HEK293 (cell line): ENCODE measurements at regions not wholly inside any gene's neighbourhood (a gene's known extent, or its start where the extent isn't known, plus 50 kb on each side); places are given as distances from the start of the nearest gene placed in this dataset.

ENCODE experiments used
- CTCF ChIA-PET: fragments of 350-600 bp; formaldehyde crosslinking; extraction: SDS; loops from one replicate; lab custom pipeline; 2021; ENCODE audit warnings: antibody characterized with exemption; lab: Yijun Ruan, JAX
- POLR2A ChIA-PET: fragments of 300-600 bp; formaldehyde crosslinking; extraction: SDS; loops from one replicate; lab custom pipeline; 2020; ENCODE audit warnings: antibody characterized with exemption, inconsistent platforms; lab: Yijun Ruan, JAX
- H3K27ac ChIP-seq: fragments of 200-500 bp; sonication (Bioruptor generic); 2 replicates; pipeline ENCODE4 v1.5.1; 2014; ENCODE audit warnings: low read depth, low read length, control low read depth, inconsistent platforms; ENCODE audit errors: extremely low read depth
- H3K36me3 ChIP-seq, 2 experiments: fragments of 200-500 bp in 1 of 2; sonication (Bioruptor generic) in 1 of 2; 1 replicate in 1 of 2; 2 replicates in 1 of 2; pipeline ENCODE4 v1.5.1; 2014 to 2017; ENCODE audit warnings: inconsistent platforms in 2 of 2, low read length in 2 of 2; ENCODE audit not compliant: control insufficient read depth in 2 of 2, insufficient read depth in 1 of 2
- H3K4me1 ChIP-seq: fragments of 200-500 bp; sonication (Bioruptor generic); 2 replicates; pipeline ENCODE4 v1.5.1; 2014; ENCODE audit warnings: mild to moderate bottlenecking, low read length, inconsistent platforms; ENCODE audit not compliant: control insufficient read depth, insufficient read depth
- H3K4me3 ChIP-seq: 2 replicates; pipeline ENCODE4 v1.5.1; 2011; ENCODE audit warnings: low read depth, mild to moderate bottlenecking, control low read depth, low read length, moderate library complexity
- H3K9me3 ChIP-seq: fragments of 200-500 bp; sonication (Bioruptor generic); 2 replicates; pipeline ENCODE4 v1.5.1; 2014; ENCODE audit warnings: low read depth, low read length, inconsistent platforms; ENCODE audit not compliant: control insufficient read depth, insufficient read depth
- ATF2 ChIP-seq: fragments of 450-650 bp; formaldehyde crosslinking; IDR thresholded peaks from 2 replicates; pipeline ENCODE4 v1.5.1; 2016; ENCODE audit warnings: missing biosample characterization, missing genetic modification characterization, low read depth
- PRDM4 ChIP-seq: fragments of 450-650 bp; formaldehyde crosslinking; IDR thresholded peaks from 2 replicates; pipeline ENCODE4 v1.5.1; 2017; ENCODE audit warnings: missing biosample characterization, missing genetic modification characterization
- ZBTB17 ChIP-seq: fragments of 450-650 bp; formaldehyde crosslinking; IDR thresholded peaks from 2 replicates; pipeline ENCODE4 v1.5.1; 2016; ENCODE audit warnings: missing biosample characterization, missing genetic modification characterization
- ZNF138 ChIP-seq: fragments of 450-650 bp; formaldehyde crosslinking; IDR thresholded peaks from 2 replicates; pipeline ENCODE4 v1.5.1; 2016; ENCODE audit warnings: missing biosample characterization, missing genetic modification characterization, borderline replicate concordance
- ZNF16 ChIP-seq: fragments of 450-650 bp; formaldehyde crosslinking; IDR thresholded peaks from 2 replicates; pipeline ENCODE4 v1.5.1; 2016; ENCODE audit warnings: low read depth, missing biosample characterization, missing genetic modification characterization
- ZNF184 ChIP-seq: fragments of 450-650 bp; IDR thresholded peaks from 2 replicates; pipeline ENCODE4 v1.5.1; 2018; ENCODE audit warnings: missing biosample characterization, mild to moderate bottlenecking, missing genetic modification characterization
- ZNF398 ChIP-seq: fragments of 450-650 bp; formaldehyde crosslinking; IDR thresholded peaks from 2 replicates; pipeline ENCODE4 v1.5.1; 2017; ENCODE audit warnings: missing biosample characterization, missing genetic modification characterization
- ZNF473 ChIP-seq: fragments of 450-650 bp; formaldehyde crosslinking; IDR thresholded peaks from 2 replicates; pipeline ENCODE4 v1.5.1; 2017; ENCODE audit warnings: missing biosample characterization, missing genetic modification characterization
- ZNF544 ChIP-seq: fragments of 450-650 bp; formaldehyde crosslinking; IDR thresholded peaks from 2 replicates; pipeline ENCODE4 v1.5.0; 2017; ENCODE audit warnings: missing biosample characterization, missing genetic modification characterization
- ZNF548 ChIP-seq: fragments of 450-650 bp; formaldehyde crosslinking; IDR thresholded peaks from 2 replicates; pipeline ENCODE4 v1.5.1; 2016; ENCODE audit warnings: missing biosample characterization, missing genetic modification characterization
- ZNF558 ChIP-seq: fragments of 450-650 bp; formaldehyde crosslinking; IDR thresholded peaks from 2 replicates; pipeline ENCODE4 v1.5.1; 2016; ENCODE audit warnings: missing biosample characterization, missing genetic modification characterization
- ZNF747 ChIP-seq: fragments of 450-650 bp; formaldehyde crosslinking; IDR thresholded peaks from 2 replicates; pipeline ENCODE4 v1.5.1; 2016; ENCODE audit warnings: missing biosample characterization, missing genetic modification characterization
- ZNF785 ChIP-seq: fragments of 450-650 bp; formaldehyde crosslinking; IDR thresholded peaks from 2 replicates; pipeline ENCODE4 v1.5.1; 2016; ENCODE audit warnings: missing biosample characterization, missing genetic modification characterization
- ZSCAN5A ChIP-seq: fragments of 450-650 bp; formaldehyde crosslinking; IDR thresholded peaks from 2 replicates; pipeline ENCODE4 v1.5.1; 2016; ENCODE audit warnings: missing biosample characterization, missing genetic modification characterization
- TF ChIP-seq, protein P1 (sequence below): fragments of 450-650 bp; formaldehyde crosslinking; IDR thresholded peaks from 2 replicates; pipeline ENCODE4 v1.5.1; 2016; ENCODE audit warnings: missing biosample characterization, missing genetic modification characterization
- TF ChIP-seq, protein P2 (sequence below): fragments of 450-650 bp; IDR thresholded peaks from 2 replicates; pipeline ENCODE4 v1.5.1; 2018; ENCODE audit warnings: missing biosample characterization, mild to moderate bottlenecking, missing genetic modification characterization
- TF ChIP-seq, protein P3 (sequence below): fragments of 450-650 bp; formaldehyde crosslinking; IDR thresholded peaks from 2 replicates; pipeline ENCODE4 v1.5.1; 2016; ENCODE audit warnings: missing biosample characterization, missing genetic modification characterization
- TF ChIP-seq, protein P4 (sequence below): fragments of 450-650 bp; formaldehyde crosslinking; IDR thresholded peaks from 2 replicates; pipeline ENCODE4 v1.5.1; 2016; ENCODE audit warnings: missing biosample characterization, missing genetic modification characterization

DNA sequence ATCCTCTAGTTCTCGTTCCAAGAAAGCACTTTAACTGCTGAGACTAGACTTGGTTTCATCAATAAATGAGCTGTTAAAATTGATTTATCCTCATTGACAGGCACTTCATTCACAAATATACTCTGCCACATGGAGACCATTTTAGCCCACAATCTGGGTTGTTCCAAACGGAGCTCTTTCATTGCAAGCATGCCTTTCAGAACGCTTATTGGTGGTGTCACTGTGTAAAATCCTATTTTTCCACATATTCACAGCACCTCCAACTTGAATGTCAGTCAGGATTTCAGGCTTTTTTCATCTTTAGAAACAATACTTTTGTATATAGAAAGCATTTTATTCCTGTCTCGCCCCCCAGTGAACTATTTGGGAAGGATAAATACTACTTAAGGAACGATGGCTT lies 424.7 kb upstream of the NRP1 start (continued):
- TF ChIP-seq ZNF398 (tag by site-specific recombination) (no peak), ZSCAN5A (no peak)
- TF ChIP-seq, protein P1, sequence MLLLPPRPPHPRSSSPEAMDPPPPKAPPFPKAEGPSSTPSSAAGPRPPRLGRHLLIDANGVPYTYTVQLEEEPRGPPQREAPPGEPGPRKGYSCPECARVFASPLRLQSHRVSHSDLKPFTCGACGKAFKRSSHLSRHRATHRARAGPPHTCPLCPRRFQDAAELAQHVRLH: no peak
- TF ChIP-seq, all 188 proteins: peak for 0

- no peak overlapping the region for H3K4me3 ChIP-seq
- no peak overlapping the region for H3K27ac ChIP-seq
- H3K4me1 ChIP-seq: no peaks in the 10 kb centered on the region
- no peaks in the 10 kb centered on the region for H3K9me3 ChIP-seq
- ChIA-PET CTCF (interaction anchor here (0.6 kb wide), 3 partner anchors 9 to 188 kb away, joined by 3 to 4 read pairs (median 3); no protein-coding TSS in a partner anchor), POLR2A (no interaction called here)
- no peak for TF ChIP-seq ZNF747
- TF ChIP-seq, protein P2, sequence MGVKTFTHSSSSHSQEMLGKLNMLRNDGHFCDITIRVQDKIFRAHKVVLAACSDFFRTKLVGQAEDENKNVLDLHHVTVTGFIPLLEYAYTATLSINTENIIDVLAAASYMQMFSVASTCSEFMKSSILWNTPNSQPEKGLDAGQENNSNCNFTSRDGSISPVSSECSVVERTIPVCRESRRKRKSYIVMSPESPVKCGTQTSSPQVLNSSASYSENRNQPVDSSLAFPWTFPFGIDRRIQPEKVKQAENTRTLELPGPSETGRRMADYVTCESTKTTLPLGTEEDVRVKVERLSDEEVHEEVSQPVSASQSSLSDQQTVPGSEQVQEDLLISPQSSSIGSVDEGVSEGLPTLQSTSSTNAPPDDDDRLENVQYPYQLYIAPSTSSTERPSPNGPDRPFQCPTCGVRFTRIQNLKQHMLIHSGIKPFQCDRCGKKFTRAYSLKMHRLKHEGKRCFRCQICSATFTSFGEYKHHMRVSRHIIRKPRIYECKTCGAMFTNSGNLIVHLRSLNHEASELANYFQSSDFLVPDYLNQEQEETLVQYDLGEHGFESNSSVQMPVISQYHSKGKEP (tag by site-specific recombination): peak; percentile 28; the same call in 1 of the 2 replicates
- TF ChIP-seq ZNF558 (tag by site-specific recombination): no peak
- TF ChIP-seq ZNF184 (tag by site-specific recombination): 0 out of 2 replicates have a peak, but pooled peaks have one; percentile 41
- TF ChIP-seq, protein P3, sequence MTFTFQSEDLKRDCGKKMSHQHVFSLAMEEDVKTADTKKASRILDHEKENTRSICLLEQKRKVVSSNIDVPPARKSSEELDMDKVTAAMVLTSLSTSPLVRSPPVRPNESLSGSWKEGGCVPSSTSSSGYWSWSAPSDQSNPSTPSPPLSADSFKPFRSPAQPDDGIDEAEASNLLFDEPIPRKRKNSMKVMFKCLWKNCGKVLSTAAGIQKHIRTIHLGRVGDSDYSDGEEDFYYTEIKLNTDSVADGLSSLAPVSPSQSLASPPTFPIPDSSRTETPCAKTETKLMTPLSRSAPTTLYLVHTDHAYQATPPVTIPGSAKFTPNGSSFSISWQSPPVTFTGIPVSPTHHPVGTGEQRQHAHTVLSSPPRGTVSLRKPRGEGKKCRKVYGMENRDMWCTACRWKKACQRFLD (tag by site-specific recombination): no peak
- no peak for TF ChIP-seq ZNF473 (tag by site-specific recombination)
- TF ChIP-seq ZNF785: no peak
- H3K36me3 ChIP-seq: no peaks in the 10 kb centered on the region
These were observed 423.8 kb upstream of the NRP1 start for GRCh38 chr10:33758299-33758698.

DNA sequence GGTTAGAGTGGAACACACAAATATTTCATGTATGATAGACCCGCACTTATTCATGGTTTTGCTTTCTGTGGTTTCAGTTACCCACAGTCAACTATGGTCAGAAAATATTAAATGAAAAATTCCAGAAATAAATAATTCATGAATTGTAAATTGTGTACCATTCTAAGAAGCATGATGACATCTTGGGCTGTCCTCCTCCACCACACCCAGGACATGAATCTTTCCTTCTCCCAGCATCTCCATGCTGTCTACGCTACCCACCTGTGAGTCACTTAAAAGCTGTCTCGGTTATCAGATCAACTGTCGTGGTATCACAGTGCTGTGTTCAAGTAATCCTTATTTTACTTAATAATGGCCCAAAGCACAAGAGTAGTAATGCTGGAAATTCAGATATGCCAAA lies 419.6 kb upstream of the NRP1 start:
- CTCF ChIA-PET: interaction anchor here (0.7 kb wide), 1 partner anchor 426 kb away, joined by 3 read pairs; no protein-coding TSS in a partner anchor
- POLR2A ChIA-PET: no interaction called here
- no peak for TF ChIP-seq ZNF548 (tag by site-specific recombination)
- TF ChIP-seq, protein P3 (tag by site-specific recombination): no peak
- TF ChIP-seq ZNF544 (tag by site-specific recombination): no peak
- TF ChIP-seq ZBTB17 (tag by site-specific recombination): no peak
- no peak for TF ChIP-seq PRDM4 (tag by site-specific recombination)
- no peak for TF ChIP-seq ZNF138 (tag by site-specific recombination)
- TF ChIP-seq, protein P4, sequence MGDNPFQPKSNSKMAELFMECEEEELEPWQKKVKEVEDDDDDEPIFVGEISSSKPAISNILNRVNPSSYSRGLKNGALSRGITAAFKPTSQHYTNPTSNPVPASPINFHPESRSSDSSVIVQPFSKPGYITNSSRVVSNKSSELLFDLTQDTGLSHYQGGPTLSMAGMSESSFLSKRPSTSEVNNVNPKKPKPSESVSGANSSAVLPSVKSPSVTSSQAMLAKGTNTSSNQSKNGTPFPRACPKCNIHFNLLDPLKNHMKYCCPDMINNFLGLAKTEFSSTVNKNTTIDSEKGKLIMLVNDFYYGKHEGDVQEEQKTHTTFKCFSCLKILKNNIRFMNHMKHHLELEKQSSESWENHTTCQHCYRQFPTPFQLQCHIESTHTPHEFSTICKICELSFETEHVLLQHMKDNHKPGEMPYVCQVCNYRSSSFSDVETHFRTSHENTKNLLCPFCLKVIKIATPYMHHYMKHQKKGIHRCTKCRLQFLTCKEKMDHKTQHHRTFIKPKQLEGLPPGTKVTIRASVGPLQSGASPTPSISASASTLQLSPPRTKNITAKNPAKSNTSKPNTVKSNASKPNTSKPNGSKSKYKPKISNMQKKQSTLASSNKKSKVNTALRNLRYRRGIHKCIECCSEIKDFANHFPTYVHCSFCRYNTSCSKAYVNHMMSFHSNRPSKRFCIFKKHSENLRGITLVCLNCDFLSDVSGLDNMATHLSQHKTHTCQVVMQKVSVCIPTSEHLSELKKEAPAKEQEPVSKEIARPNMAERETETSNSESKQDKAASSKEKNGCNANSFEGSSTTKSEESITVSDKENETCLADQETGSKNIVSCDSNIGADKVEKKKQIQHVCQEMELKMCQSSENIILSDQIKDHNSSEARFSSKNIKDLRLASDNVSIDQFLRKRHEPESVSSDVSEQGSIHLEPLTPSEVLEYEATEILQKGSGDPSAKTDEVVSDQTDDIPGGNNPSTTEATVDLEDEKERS (tag by site-specific recombination): no peak
- TF ChIP-seq ZNF16: no peak
- no peak for TF ChIP-seq ATF2 (tag by site-specific recombination)

More for the DNA sequence above, 419.6 kb upstream of the NRP1 start:
- H3K9me3 ChIP-seq: no peaks in the 10 kb centered on the region
- no peak overlapping the region for H3K27ac ChIP-seq
- peaks cover 3% of the 10 kb centered on the region; the same call in 1 of the 2 replicates for H3K4me1 ChIP-seq
- no peak overlapping the region for H3K4me3 ChIP-seq
- H3K36me3 ChIP-seq: no peaks in the 10 kb centered on the region
